NCI-H510A (cell line): ENCODE measurements at regions not wholly inside any gene's neighbourhood (a gene's known extent, or its start where the extent isn't known, plus 50 kb on each side); places are given as distances from the start of the nearest gene placed in this dataset.
"Not testable (repeated sequence)": the region's sequence is repeated elsewhere in the genome, so short reads cannot be mapped to it uniquely, and the experiment has no call there.

Experiments used
- DNase-seq: peaks from one replicate; lab custom pipeline; 2025; lab: John Stamatoyannopoulos, UW

DNA sequence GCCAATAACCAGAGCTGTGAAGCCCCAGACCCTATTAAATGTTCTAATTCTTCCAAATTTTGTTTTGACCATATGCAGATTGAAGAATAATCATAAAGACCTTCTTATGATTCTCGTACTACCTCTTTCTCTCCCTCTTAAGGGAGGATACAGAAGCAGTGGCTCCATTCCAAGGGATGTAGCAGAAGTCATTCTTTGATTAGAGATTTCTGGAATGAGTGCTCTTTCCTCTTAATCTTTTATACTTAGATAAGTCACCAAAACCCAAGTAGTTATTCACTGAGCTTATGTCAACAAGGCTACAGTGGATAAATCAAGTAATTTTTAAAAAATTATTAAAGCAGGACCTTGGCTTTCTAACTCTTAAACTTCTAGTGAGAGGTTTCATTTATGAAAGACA, 266.0 kb upstream of the STXBP5 start:
- no peak for DNase-seq

DNA sequence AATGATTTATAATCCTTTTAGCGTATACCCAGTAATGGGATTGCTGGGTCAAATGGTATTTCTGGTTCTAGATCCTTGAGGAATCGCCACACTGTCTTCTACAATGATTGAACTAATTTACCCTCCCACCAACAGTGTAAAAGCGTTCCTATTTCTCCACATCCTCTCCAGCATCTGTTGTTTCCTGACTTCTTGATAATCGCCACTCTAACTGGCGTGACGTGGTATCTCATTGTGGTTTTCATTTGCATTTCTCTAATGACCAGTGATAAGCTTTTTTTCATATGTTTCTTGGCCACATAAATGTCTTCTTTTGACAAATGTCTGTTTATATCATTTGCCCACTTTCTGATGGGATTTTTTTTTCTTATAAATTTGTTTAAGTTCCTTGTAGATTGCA, 264.8 kb upstream of the STXBP5 start:
- DNase-seq = not testable (repeated sequence)

DNA sequence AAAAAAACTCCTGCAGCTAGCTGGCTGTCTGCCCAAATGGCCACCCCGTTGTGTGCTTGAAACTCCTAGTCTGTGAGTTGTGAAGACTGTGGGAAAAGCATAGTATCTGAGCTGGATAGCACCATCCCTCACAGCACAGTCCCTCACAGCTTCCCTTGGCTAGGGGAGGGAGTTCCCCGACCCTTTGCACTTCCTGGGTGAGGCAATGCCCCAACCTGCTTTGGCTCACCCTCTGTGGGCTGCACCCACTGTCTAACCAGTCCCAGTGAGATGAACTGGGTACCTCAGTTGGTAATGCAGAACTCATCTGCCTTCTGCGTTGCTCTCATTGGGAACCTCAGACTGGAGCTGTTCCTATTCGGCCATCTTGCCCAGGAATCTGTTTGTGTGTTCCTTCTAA, 260.6 kb upstream of the STXBP5 start:
- DNase-seq = no peak

DNA sequence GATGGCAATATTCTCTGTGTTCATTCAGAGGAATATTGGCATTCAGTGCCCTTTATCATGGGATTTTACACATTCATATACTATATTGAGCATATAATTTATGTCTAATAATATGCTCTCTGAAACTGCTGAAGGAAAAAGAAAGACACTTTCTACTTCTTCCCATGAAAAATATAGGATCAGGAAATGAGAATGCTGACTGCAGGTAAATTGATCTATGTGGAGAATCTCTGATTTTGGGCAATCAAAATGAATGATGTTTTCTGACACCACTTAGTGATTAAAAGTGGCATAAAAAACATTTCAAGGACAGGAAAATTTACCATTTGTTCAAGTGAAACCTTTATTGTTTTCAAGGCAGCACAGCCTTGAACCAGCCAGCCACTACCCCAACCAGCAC, 260.1 kb upstream of the STXBP5 start:
- DNase-seq = no peak

DNA sequence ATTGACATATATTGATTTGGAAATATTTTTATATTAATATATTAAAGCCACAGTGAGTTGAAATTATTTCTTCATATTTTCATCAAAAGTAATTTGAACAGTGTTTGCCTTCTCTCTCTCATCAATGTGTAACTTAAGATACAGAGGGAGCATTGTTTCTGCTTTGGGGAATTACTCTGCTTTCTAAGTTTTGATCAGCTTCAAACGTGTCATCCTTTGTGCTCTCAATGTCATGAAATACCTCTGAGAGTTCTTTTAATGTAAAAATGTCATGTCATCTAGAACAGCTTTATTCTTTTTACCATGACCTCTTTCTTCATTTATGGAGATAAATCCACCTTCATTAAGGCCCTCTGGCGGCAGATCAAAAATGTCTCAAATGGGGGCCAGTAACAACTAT, 259.4 kb upstream of the STXBP5 start:
- DNase-seq = no peak

DNA sequence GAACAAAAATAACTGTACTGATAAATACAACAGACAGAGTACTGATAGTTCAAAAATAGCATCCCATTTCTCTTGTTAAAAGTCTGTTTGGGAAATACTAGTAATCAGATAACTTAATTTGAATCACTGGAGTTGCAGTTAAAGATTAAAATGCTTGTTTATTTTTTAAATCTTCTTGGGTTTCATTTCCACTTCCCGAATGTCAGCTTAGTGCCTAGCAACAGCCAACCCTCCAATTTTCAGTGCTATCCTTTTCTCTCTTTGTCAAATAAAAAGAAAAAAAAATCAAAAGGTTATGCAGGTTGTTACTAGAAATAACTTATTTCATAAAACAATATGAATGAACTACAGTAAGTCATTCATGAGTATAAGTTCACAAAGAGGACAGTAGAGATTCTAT, 257.7 kb upstream of the STXBP5 start:
- no peak for DNase-seq

DNA sequence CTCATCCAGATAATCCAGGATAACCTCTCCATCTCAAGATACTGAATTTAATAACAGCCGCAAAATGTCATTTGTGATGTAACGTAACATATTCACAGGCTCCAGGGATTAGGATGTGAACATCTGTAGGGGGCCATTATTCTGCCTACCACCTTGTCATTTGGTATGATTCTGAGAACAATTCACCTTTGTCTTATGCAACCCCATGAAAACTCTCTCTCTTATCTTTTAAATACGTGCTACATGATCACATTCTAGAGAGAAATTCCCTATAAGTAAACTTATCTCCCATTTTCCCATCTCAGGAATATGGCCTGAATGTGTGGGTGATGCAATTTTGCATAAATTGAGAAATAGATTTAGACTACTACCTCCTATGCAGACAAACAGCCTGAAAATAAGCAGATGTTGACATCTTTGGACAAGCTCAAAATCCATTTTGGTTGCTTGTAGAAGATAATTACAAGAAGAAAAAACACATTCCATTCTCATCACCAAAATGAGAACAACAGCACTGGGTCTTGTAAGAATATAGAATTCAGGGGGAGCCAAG, 255.4 kb upstream of the STXBP5 start:
- DNase-seq = no peak

DNA sequence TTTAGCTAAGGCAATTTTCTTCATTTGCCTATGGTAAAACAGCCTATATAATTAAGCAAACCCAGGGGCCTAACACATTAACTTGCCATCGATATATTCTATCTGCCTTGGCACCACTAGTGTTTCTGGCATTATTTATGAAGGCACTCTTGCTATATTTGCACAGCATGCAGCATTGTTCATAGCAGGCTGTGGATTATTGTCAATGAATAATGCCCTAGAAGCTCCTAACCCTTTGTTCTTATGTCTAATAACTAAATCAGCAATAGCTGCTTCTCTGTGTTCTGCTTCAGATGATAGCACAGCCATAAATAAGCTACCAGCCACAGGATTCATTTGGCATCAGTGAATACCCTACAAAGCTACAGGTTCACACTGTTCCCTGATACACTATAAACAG, 254.8 kb upstream of the STXBP5 start:
- DNase-seq = no peak

DNA sequence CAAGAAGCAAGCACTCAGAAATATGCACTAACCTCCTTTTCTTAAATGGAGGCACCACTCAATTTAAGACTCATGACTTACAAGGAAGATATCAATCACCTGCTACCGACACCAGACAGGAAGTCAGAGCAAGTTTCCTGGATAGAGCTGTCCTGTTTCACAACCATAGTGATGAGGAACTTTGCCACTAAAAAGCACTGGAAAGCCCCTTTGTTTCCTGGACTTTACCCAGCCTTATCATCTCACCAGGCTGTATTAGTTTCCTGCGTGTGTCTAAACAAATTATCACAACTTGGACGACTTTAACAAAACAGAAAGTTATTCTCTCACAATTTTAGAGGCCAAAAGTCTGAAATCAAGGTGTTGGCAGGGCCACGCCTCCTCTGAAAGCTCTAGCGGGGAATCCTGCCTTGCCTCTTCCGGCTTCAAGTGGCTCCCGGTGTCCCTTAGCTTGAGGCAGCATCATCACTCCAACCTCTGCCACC, 253.8 kb upstream of the STXBP5 start:
- DNase-seq = no peak

DNA sequence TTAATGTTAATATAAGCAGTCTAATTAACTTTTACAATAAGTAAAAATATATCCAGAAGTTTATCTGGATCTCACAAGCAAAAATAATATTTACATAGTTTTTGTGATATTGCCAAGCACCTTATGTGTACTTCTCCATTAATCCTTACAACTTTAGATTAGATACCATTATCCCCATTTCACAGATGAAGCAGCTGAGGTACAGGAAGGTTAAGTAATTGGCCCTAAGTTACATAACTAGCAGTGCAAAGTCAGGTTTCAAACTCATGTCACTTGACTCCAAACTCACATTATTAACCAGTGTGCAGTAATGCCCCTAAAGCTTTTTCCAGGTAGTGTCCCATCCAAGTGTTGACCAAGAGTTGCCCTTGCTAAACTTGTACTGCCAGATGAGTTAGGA, 248.6 kb upstream of the STXBP5 start:
- DNase-seq = no peak

DNA sequence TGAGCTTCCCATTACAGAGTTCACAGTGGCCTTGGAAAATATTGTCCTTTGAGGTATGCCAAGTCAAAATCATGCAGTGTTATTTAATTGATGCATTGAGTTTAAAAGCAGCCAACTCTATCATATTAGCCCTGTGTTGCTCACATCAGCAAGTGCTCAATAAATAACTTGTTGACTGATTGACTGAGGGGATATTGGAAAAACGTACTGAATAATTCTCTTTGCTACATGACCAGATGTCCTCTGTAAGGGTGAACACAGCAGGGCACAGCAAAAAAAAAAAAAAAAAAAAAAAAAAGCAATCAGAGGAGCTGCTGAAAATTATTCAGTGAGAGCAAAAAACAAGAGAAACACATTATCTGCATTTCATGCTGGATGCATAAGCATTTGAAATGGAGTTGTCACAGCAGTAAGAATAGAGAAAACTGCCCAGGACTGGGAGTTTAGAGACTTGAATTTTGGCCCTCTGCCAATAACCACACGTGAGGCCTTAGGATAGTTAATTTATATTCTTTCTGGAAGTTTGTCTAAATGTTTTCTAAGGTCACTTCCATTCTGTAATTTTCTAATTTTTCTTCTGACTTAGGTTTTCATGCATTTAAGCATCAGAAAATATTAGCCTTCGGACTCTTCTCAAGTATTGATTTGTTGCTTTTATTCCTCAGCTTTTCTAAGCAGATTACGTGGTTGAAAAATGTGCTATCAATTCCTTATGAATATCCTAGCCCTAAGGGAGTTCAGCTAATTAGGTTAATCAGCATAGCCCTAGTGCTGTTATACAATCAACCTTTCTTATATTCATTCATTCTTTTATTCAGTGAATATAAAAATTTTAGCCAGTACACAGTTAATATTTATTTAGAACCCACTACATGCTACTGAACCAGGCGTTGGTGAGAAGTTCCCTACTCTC, 246.8 kb upstream of the STXBP5 start:
- no peak for DNase-seq

DNA sequence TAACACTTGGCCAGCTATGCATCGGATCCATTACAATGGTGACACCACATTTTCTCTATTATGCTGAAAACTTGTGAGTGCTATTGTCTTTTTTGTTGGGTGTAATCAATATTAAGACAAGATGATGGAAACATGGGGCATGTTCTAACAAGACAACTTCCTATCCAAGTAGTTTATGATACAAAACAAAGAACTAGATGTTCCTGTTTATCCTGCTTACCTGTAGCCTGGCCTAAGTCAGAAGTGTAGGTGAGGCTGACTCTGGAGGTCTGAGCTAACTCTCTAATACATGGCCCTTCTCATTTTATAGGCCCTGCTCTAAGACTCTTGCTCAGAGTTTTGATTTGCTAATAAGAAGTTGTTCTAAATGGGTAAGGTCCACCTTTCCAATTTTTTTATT, 242.4 kb upstream of the STXBP5 start:
- DNase-seq = no peak

DNA sequence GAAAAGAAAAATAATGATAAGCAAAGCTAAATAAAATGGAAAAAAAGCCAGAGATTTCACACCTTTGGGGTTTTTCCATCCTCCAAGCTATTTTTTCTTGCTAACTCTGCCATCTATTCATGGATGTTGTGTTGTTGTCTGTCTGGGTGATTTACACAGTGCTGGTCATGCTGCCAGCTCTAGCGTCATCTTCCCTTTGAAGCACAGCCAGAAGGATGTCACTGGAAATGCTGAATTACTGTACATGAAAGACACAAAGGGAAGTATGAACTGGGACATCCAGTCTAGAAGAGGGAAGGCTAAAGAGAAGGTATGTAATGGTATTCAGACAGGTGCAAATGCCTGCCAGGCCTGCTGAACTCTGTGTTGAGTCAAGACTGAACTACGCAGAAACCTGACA, 241.9 kb upstream of the STXBP5 start:
- no peak for DNase-seq

DNA sequence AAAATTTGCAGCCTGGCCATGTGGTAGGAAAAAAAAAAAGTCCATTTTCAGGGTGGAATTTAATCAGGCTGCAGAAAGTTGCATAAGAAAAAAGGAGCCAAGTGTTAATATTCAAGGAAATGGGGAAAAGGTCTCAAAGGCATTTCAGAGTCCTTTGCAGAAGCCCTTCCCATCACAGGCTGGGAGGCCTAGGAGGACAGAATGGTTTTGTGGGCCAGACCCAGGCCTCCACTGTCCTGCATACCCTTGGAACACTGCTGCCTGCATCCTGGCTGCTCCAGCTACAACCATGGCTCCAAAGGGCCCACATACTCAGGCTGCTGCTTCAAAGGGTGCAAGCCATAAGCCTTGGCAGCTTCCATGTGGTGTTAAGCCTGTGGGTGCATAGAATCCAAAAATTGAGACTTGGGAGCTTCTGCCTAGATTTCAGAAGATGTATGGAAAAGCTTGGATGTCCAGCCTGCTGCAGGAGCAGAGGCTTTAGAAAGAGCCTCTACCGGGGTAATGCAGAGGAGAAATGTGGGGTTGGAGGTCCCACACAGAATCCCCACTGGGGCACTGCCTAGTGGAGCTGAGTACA, 239.0 kb upstream of the STXBP5 start:
- no peak for DNase-seq

DNA sequence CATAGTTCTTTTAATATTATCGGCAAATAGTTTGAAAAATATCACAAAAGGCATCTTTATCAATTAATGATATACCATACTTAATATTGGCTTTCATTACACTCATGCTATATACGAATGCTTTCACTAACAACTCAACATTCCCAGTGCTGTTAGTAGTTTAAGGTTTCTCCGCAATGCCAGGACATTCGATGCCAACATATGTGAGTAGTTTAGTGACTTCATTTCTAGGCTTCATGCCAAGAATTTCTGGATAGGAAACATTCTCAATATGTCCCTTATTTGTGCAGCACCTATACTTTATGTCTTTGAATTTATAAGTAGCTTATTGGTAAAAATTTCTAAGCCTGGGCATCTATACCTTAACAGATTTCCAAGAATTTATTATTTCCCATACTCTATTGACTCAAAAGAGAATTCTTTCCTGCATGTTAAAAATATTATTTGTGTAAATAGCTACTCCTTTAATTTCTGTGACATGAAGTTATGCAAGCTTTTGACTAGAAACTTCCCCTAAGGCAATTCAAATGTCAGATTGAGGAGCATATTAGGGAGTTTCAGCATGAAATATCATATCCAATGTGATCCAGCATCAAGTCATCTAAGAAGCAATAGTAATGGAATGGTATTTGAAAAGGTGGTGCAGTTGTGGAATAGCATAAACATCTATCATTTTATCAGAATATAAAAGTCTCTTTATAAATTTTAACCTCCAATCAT, 236.0 kb upstream of the STXBP5 start:
- no peak for DNase-seq

DNA sequence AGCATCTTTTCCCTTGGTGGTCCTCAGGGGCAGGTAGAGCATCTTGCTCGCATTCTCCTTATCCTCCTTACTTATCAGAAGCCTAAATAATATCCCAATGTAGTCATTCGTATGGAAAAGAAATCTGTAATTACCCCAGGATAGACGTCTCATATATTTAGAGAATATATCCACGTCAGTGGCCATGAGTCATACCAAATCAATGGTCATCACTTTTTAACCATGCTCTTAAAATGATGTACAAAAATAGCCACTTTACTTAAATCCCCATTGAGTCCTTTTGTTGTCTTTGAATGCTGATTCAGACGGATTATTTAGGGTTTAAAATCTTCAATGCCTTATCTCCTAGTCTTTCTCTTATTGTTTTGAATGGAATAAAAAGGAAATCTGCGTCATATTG, 231.7 kb upstream of the STXBP5 start:
- DNase-seq = no peak

DNA sequence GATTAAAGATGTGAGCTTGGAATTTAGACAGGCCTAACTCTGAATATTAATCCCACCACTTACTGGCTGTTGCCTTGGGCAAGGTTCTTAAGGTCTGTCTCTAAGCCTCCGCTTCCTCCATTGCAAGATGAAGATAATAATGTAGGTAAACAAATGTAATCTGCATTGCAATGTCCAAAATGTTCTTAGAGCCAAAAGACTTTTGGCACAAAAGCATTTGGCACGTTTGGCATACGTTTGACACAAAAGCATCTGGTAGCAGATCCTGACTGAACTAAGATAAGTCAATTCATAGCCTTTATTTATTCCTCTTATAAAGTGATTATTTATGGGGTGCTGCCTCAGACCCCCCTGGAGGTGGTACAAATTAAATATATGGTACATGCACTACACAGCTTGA, 229.9 kb upstream of the STXBP5 start:
- no peak for DNase-seq

DNA sequence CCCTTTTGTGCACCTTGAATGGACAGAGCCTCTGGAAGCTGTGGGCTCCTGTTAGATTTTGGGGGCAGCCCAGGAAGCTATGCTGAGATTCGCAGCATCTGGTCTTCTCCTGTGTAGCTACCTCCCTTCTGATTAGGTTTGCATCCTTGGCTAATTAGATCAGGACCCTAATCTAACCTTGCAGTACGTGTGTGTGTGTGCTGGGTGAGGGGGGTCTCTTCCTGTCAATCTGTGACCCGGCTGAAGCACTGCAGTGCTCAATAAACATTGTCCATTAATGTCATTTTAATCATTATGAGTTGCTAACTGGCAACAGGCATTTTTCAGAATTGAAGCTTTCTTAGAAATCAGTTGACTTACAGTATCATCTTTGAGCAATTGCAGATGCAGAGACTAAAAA, 229.1 kb upstream of the STXBP5 start:
- no peak for DNase-seq

DNA sequence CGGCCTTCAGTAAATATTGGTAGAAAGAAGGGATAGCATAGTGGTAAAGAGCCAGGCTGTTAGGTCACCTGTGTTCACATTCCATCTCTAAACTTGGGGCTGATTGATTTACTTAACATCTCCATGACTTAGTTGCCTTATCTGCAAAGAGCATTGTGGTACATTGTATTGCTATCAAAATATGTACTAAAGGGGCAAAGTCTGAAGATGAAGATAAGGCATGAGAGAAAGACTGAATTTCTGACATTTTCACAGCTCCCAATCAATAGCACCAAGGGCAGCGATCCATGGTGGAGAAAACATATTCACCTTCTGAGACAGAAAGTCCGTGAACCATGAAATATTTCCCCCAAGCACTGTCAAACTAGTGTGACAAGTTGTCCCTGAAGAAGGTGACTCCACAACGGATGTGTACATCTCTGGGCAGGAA, 223.3 kb upstream of the STXBP5 start:
- DNase-seq = no peak

DNA sequence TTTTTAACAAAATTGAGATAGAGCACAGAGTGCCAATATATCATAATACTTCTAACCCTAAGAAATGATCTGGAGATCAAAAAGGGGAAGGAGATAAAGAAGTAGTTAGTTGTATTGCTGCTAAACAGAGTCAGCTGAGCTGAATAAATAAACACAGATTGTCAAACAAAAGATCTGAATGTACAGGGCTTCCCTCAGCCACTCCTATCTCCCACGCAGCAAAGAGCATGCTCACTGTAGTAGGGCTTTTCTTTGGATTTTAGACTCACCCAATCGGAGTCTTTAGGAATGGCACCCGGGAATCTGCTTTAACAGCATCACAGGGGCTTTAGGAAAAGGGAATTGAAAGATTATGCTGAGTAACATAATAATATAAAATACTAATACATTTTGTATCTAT, 222.2 kb upstream of the STXBP5 start:
- DNase-seq = no peak

DNA sequence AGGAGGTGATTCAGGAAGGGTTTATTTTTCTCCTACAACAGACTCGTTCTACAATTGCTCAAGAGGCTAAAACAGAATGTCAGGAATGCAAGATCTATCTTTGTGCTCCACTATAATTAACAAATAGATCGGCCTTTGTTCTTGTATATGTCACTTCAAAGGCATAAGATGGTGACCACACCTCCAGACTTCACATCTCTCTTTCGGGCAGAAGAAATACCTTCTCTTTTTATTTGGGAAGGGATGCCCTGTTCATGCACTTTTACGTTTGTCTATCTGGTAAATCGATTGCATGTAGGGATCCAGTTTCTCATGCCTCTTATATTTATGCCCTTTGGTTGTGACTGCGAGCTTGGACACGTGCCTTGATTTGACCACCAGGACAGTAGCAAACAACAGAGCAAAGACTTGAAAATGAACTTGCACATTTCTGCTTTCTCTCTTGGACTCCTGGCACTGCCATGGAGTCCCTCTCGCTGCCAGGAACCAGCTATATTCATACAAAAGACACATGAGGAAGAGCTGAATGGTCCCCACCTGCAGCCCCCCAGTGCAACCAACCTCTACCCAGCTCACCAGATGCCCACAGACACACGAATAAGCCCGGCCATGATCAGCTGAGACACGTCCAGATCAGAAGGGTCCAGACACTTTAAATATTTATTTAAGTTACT, 219.8 kb upstream of the STXBP5 start:
- DNase-seq = no peak

DNA sequence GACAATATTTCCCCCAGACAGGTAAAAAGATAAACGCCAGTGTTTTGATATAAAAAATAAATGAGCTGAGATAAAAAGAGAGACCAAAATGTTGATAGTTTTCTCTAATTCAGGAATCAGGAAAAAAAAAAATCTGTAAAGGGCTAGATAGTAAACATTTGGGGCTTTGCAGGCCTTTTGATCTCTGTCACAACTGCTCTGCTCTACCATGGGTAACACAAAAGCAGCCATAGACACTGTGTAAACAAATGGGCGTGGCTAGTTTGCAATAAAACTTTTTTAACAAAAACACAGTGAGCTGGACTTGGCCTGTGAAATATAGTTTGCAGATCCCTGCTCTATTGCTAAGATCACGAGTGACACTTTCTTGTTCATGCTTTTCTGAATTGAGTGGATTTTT, 219.1 kb upstream of the STXBP5 start:
- DNase-seq = peak; percentile 19
